CD4-positive, CD25-positive, alpha-beta regulatory T cell (primary cell): ENCODE measurements at regions not wholly inside any gene's neighbourhood (a gene's known extent, or its start where the extent isn't known, plus 50 kb on each side); places are given as distances from the start of the nearest gene placed in this dataset.

ENCODE experiments used
- ATAC-seq, 2 donors: fragments of 150-1000 bp; cut with Tn5 transposase; one replicate each; pipeline ENCODE4 v1.10.0; 2021; ENCODE audit warnings: low read depth in 2 of 2, moderate number of reproducible peaks in 2 of 2, moderate library complexity in 1 of 2
- DNase-seq, 3 donors: peaks; one replicate each; pipeline versions ENCODE4 v3.0.0 to v3.0.0-alpha.2; 2012 to 2022; ENCODE audit warnings: mixed read lengths in 1 of 3
- H3K27ac ChIP-seq: one replicate; pipeline ENCODE4 v1.7.0; 2013; ENCODE audit warnings: mild to moderate bottlenecking, low read length; ENCODE audit not compliant: insufficient read depth, poor library complexity, severe bottlenecking
- H3K27me3 ChIP-seq: one replicate; pipeline ENCODE4 v1.7.0; 2013; ENCODE audit warnings: low read length; ENCODE audit not compliant: control insufficient read depth, insufficient read depth
- H3K36me3 ChIP-seq: one replicate; pipeline ENCODE4 v1.7.0; 2013; ENCODE audit warnings: mild to moderate bottlenecking, low read length, moderate library complexity; ENCODE audit not compliant: control insufficient read depth, insufficient read depth
- H3K4me1 ChIP-seq: 2 replicates; pipeline ENCODE4 v1.7.0; 2013; ENCODE audit warnings: mild to moderate bottlenecking, low read length; ENCODE audit not compliant: insufficient read depth, control insufficient read depth, poor library complexity, severe bottlenecking
- H3K4me3 ChIP-seq: one replicate; pipeline ENCODE4 v1.7.0; 2013; ENCODE audit warnings: low read depth, mild to moderate bottlenecking, low read length, moderate library complexity
- H3K9me3 ChIP-seq, 2 experiments: 1 replicate in 1 of 2; 2 replicates in 1 of 2; pipeline ENCODE4 v1.7.0; 2013; ENCODE audit warnings: low read length in 2 of 2, mild to moderate bottlenecking in 1 of 2, moderate library complexity in 1 of 2; ENCODE audit not compliant: control insufficient read depth in 2 of 2
- H3K27ac Mint-ChIP-seq, 3 donors: one replicate each; pipeline ENCODE4 v1.8.0; 2020 to 2022; ENCODE audit warnings: mild to moderate bottlenecking in 3 of 3, mixed read lengths in 3 of 3, moderate library complexity in 2 of 3
- H3K27me3 Mint-ChIP-seq: one replicate; pipeline ENCODE4 v1.8.0; 2022; ENCODE audit warnings: mild to moderate bottlenecking, mixed read lengths
- H3K36me3 Mint-ChIP-seq: one replicate; pipeline ENCODE4 v1.8.0; 2020; ENCODE audit warnings: mixed read lengths
- H3K4me1 Mint-ChIP-seq, 4 donors: one replicate each; pipeline ENCODE4 v1.8.0; 2020 to 2022; ENCODE audit warnings: mixed read lengths in 4 of 4, mild to moderate bottlenecking in 1 of 4
- H3K4me3 Mint-ChIP-seq, 4 donors: one replicate each; pipeline ENCODE4 v1.8.0; 2020 to 2022; ENCODE audit warnings: mild to moderate bottlenecking in 4 of 4, mixed read lengths in 4 of 4, moderate library complexity in 3 of 4
- H3K9me3 Mint-ChIP-seq, 7 donors: one replicate each; pipeline ENCODE4 v1.8.0; 2020 to 2022; ENCODE audit warnings: mixed read lengths in 7 of 7, mild to moderate bottlenecking in 3 of 7, moderate library complexity in 2 of 7

DNA sequence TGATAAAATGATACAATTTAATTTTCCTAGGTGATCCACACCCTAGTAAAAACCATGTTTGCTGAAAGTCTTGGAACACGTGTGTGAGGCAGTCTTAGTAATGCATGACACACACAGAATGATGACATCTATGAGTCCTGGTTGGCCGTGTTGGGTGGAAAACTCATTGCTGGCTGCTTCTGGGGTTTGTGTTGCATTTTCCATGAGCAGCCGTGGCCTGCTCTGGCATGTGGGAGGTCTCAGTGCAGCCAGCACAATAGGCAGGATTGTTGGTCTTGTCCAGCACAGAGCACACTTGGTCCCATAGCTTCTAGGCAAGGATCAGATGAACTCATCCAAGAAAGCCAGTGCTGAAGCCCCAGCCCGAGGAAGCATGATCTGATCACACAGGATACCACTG is 172.8 kb upstream of the UBE3A start:
- no peak for DNase-seq
- H3K4me1 ChIP-seq: no peaks in the 10 kb centered on the region
- Mint-ChIP-seq H3K27me3 (no peaks in the 10 kb centered on the region), H3K4me3 (no peak overlapping the region), H3K27ac (no peak overlapping the region), H3K36me3 (no peaks in the 10 kb centered on the region), H3K9me3 (peaks cover 0 to 1% (median 0%) of the 10 kb centered on the region in 7 donors), H3K4me1 (no peaks in the 10 kb centered on the region)
- H3K4me3 ChIP-seq: no peak overlapping the region
- no peaks in the 10 kb centered on the region for H3K36me3 ChIP-seq
- ATAC-seq: no peak
- no peaks in the 10 kb centered on the region for H3K27me3 ChIP-seq
- no peak overlapping the region for H3K27ac ChIP-seq
- no peaks in the 10 kb centered on the region for H3K9me3 ChIP-seq

DNA sequence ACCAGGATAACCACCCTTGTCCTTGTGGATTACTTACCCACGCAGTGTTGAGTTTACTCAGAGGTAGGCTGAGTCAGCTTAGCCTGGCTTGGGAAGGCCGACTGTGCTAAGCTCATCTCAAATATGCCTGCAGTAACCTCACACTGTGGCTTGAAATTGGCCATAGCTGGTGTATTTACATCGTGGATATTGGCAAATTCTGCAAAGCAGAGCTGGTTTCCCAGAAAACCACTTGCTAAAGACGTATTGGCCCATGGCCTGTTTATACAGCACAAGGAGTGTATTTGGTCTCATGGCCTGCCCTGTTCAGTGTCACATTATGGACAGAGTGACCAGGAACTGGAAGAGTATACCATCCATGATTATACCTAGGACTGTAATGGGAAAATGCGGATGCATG is 170.5 kb upstream of the UBE3A start:
- no peak overlapping the region for H3K27ac Mint-ChIP-seq
- Histone ChIP-seq H3K4me3 (no peak overlapping the region), H3K27me3 (no peaks in the 10 kb centered on the region), H3K9me3 (no peaks in the 10 kb centered on the region), H3K36me3 (no peaks in the 10 kb centered on the region), H3K27ac (no peak overlapping the region), H3K4me1 (no peaks in the 10 kb centered on the region)
- peaks cover 0 to 2% (median 1%) of the 10 kb centered on the region in 7 donors for H3K9me3 Mint-ChIP-seq
- H3K4me3 Mint-ChIP-seq: no peak overlapping the region
- no peaks in the 10 kb centered on the region for H3K4me1 Mint-ChIP-seq
- no peaks in the 10 kb centered on the region for H3K36me3 Mint-ChIP-seq
- DNase-seq: no peak
- H3K27me3 Mint-ChIP-seq: no peaks in the 10 kb centered on the region
- no peak for ATAC-seq

DNA sequence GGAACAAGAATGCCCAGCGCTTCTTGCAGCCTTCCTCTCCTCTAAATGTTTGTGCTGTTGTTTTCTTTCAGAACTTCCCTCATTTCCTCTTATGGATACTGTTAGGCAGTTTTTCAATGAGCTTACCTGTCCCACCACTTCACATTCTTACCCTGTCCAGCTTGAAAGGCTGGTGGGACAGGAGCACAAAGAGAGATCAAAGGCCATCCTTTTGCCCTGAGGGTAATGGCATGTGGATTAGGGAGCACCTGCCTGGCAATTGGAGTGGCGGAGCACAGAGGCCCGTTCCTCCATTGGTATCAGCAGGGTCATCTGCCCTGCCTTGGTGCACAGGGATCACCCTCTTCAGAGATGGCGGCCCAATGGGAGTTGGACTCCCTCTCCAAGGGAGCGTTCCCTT is 170.1 kb upstream of the UBE3A start:
- H3K27ac ChIP-seq: no peak overlapping the region
- no peaks in the 10 kb centered on the region for H3K4me1 ChIP-seq
- no peak overlapping the region for H3K27ac Mint-ChIP-seq
- H3K36me3 Mint-ChIP-seq: no peaks in the 10 kb centered on the region
- H3K27me3 Mint-ChIP-seq: no peaks in the 10 kb centered on the region
- ATAC-seq: no peak
- no peak overlapping the region for H3K4me3 ChIP-seq
- DNase-seq: no peak
- no peaks in the 10 kb centered on the region for H3K4me1 Mint-ChIP-seq
- H3K9me3 ChIP-seq: no peaks in the 10 kb centered on the region
- H3K9me3 Mint-ChIP-seq: peaks cover 0 to 6% (median 2%) of the 10 kb centered on the region in 7 donors
- H3K27me3 ChIP-seq: no peaks in the 10 kb centered on the region
- H3K36me3 ChIP-seq: no peaks in the 10 kb centered on the region
- no peak overlapping the region for H3K4me3 Mint-ChIP-seq

DNA sequence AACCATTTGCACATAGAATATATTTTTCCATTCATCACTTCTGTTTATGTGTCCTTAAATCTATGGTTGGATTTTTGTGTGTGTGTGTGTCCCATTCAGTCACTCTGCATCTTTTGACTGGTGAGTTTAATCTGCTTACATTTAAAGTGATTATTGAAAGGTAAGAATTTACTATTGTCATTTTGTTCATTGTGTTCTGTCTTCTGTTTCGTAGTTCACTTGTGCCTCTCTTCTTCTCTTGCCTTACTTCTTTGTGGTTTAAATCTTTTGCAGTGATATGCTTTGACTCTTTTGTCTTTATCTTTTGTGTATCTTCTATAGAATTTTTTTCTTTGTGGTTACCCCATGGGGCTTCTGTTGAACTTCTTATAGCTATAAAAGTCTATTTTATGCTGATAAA is 166.3 kb upstream of the UBE3A start:
- H3K27ac Mint-ChIP-seq: no peak overlapping the region

GRCh38 chr15:25600751-25601150 is 161.9 kb upstream of the UBE3A start:
- DNase-seq (no peak), ATAC-seq (no peak)
- no peak overlapping the region for H3K4me3 Mint-ChIP-seq
- H3K36me3 Mint-ChIP-seq: no peaks in the 10 kb centered on the region
- Histone ChIP-seq H3K4me3 (no peak overlapping the region), H3K36me3 (no peaks in the 10 kb centered on the region), H3K9me3 (no peaks in the 10 kb centered on the region), H3K27me3 (no peaks in the 10 kb centered on the region), H3K4me1 (no peaks in the 10 kb centered on the region), H3K27ac (no peak overlapping the region)
- H3K9me3 Mint-ChIP-seq: peaks cover 2 to 10% (median 5%) of the 10 kb centered on the region in 7 donors
- H3K4me1 Mint-ChIP-seq: no peaks in the 10 kb centered on the region
- H3K27ac Mint-ChIP-seq: no peak overlapping the region
- H3K27me3 Mint-ChIP-seq: no peaks in the 10 kb centered on the region

More for the DNA sequence above, 166.3 kb upstream of the UBE3A start:
- Mint-ChIP-seq H3K9me3 (peaks cover 0 to 9% (median 2%) of the 10 kb centered on the region in 7 donors), H3K4me3 (no peak overlapping the region), H3K36me3 (no peaks in the 10 kb centered on the region), H3K27me3 (no peaks in the 10 kb centered on the region), H3K4me1 (no peaks in the 10 kb centered on the region)
- no peaks in the 10 kb centered on the region for H3K36me3 ChIP-seq
- H3K27ac ChIP-seq: no peak overlapping the region
- H3K9me3 ChIP-seq: no peaks in the 10 kb centered on the region
- H3K27me3 ChIP-seq: no peaks in the 10 kb centered on the region
- ATAC-seq (no peak), DNase-seq (no peak)
- no peaks in the 10 kb centered on the region for H3K4me1 ChIP-seq
- H3K4me3 ChIP-seq: no peak overlapping the region

GRCh38 chr15:25597571-25597970 is 158.7 kb upstream of the UBE3A start:
- no peak overlapping the region for H3K27ac ChIP-seq
- no peaks in the 10 kb centered on the region for H3K9me3 ChIP-seq
- Mint-ChIP-seq H3K27ac (no peak overlapping the region), H3K36me3 (no peaks in the 10 kb centered on the region), H3K9me3 (peaks cover 0 to 5% (median 2%) of the 10 kb centered on the region in 7 donors), H3K4me1 (no peaks in the 10 kb centered on the region), H3K27me3 (no peaks in the 10 kb centered on the region), H3K4me3 (no peak overlapping the region)
- H3K27me3 ChIP-seq: no peaks in the 10 kb centered on the region
- H3K36me3 ChIP-seq: no peaks in the 10 kb centered on the region
- ATAC-seq (no peak), DNase-seq (no peak)
- no peaks in the 10 kb centered on the region for H3K4me1 ChIP-seq
- no peak overlapping the region for H3K4me3 ChIP-seq

DNA sequence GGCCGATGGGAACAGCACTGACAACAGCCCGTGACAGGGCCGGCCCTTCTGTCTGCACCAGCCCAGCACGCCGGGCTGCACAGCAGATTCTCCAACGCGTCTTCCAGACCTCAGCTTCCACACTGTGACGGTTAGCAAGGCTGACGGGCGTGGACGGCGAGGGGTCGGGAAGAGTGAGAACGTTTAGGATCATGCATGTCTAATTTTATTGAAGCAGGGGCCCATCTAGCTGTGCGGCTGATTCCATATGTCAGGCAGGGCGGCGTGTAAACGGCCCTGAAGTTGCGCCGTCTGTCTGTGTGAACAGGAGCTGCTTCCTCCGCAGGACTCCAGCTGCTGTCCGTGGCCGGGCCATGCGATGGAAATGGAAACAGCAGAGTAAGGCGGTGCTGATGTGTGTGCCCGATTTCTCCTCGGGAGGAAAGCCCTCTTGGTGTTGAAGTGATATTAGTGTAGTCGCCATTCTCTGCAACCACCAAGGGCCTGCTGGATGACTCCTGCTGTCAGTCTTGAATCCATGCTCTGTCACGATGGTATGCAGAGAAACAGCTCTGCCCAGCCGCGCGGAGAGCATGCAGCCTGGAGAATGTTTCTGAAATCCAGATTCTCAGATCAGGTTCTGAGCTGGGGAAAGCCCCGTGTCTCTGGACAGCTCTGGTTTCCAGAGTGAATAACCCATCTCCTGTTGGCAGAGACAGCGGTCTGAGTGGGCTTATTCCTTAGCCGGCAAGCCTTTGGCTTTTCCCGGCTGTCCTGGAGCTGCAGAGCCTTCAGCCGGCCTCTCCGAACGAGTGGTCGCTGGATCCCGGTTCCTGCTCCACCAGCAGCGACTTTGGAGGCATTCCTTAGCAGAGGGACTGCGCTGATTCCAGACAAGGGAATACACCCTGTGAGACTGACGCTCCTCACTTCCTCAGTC is 158.1 kb upstream of the UBE3A start:
- DNase-seq (no peak), ATAC-seq (no peak)
- H3K4me3 Mint-ChIP-seq: no peak overlapping the region
- H3K4me1 Mint-ChIP-seq: no peaks in the 10 kb centered on the region
- peaks cover 0 to 9% (median 2%) of the 10 kb centered on the region in 7 donors for H3K9me3 Mint-ChIP-seq
- no peak overlapping the region for H3K27ac Mint-ChIP-seq
- no peaks in the 10 kb centered on the region for H3K36me3 Mint-ChIP-seq
- Histone ChIP-seq H3K4me3 (no peak overlapping the region), H3K27me3 (no peaks in the 10 kb centered on the region), H3K27ac (no peak overlapping the region), H3K9me3 (no peaks in the 10 kb centered on the region), H3K36me3 (no peaks in the 10 kb centered on the region), H3K4me1 (no peaks in the 10 kb centered on the region)
- no peaks in the 10 kb centered on the region for H3K27me3 Mint-ChIP-seq
